ENCODE measurements at regions not wholly inside any gene's neighbourhood (a gene's known extent, or its start where the extent isn't known, plus 50 kb on each side); places are given as distances from the start of the nearest gene placed in this dataset.

GRCh38 chr13:61277088-61277487 is 138.6 kb downstream of the PCDH20 start (continued):
- TF ChIP-seq ZNF138 (CRISPR knock-in tag; conservative IDR thresholded peaks at IDR 0.05) (no peak), ZNF423 (CRISPR knock-in tag; IDR thresholded peaks at IDR 0.05) (no peak), PRRX2 (CRISPR knock-in tag; IDR thresholded peaks at IDR 0.05) (no peak)
- TF ChIP-seq, protein P1, sequence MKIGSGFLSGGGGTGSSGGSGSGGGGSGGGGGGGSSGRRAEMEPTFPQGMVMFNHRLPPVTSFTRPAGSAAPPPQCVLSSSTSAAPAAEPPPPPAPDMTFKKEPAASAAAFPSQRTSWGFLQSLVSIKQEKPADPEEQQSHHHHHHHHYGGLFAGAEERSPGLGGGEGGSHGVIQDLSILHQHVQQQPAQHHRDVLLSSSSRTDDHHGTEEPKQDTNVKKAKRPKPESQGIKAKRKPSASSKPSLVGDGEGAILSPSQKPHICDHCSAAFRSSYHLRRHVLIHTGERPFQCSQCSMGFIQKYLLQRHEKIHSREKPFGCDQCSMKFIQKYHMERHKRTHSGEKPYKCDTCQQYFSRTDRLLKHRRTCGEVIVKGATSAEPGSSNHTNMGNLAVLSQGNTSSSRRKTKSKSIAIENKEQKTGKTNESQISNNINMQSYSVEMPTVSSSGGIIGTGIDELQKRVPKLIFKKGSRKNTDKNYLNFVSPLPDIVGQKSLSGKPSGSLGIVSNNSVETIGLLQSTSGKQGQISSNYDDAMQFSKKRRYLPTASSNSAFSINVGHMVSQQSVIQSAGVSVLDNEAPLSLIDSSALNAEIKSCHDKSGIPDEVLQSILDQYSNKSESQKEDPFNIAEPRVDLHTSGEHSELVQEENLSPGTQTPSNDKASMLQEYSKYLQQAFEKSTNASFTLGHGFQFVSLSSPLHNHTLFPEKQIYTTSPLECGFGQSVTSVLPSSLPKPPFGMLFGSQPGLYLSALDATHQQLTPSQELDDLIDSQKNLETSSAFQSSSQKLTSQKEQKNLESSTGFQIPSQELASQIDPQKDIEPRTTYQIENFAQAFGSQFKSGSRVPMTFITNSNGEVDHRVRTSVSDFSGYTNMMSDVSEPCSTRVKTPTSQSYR (CRISPR knock-in tag; IDR thresholded peaks at IDR 0.05) = no peak

DNA sequence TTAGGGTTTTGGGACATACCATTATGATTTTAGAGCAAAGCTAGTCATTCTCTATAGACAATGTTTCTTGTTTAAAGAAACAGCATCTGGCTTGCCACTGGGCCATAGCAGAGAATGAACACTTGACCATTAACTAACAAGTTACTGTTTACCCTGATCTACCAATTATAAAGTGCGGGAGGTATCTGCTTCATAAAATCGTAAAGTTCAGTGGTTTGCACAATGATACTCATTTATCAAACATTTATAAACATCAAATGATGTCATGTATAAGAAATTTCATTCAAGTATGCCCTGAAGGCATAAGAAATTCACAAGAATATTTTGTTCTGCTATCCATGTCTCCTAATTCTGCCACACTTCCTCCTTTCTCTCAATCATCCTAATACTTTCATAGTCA is 139.2 kb downstream of the PCDH20 start:
- peaks cover 13% of the 10 kb centered on the region for H3K36me3 Mint-ChIP-seq

More for the DNA sequence above, 139.2 kb downstream of the PCDH20 start:
- TF ChIP-seq IRF2 (CRISPR knock-in tag; IDR thresholded peaks at IDR 0.05; ENCODE audit: borderline replicate concordance, low read depth) (no peak), TEAD4 (CRISPR knock-in tag; IDR thresholded peaks at IDR 0.05) (no peak), SMAD3 (CRISPR knock-in tag; IDR thresholded peaks at IDR 0.05; ENCODE audit: borderline replicate concordance) (no peak), JUN (CRISPR knock-in tag; IDR thresholded peaks at IDR 0.05) (no peak), SMAD4 (CRISPR knock-in tag; IDR thresholded peaks at IDR 0.05) (no peak), FOXJ3 (CRISPR knock-in tag; IDR thresholded peaks at IDR 0.05; ENCODE audit: borderline replicate concordance) (no peak), AR (CRISPR knock-in tag; IDR thresholded peaks at IDR 0.05) (no peak), CREB1 (CRISPR knock-in tag; IDR thresholded peaks at IDR 0.05) (no peak)
- TF ChIP-seq, protein P2, sequence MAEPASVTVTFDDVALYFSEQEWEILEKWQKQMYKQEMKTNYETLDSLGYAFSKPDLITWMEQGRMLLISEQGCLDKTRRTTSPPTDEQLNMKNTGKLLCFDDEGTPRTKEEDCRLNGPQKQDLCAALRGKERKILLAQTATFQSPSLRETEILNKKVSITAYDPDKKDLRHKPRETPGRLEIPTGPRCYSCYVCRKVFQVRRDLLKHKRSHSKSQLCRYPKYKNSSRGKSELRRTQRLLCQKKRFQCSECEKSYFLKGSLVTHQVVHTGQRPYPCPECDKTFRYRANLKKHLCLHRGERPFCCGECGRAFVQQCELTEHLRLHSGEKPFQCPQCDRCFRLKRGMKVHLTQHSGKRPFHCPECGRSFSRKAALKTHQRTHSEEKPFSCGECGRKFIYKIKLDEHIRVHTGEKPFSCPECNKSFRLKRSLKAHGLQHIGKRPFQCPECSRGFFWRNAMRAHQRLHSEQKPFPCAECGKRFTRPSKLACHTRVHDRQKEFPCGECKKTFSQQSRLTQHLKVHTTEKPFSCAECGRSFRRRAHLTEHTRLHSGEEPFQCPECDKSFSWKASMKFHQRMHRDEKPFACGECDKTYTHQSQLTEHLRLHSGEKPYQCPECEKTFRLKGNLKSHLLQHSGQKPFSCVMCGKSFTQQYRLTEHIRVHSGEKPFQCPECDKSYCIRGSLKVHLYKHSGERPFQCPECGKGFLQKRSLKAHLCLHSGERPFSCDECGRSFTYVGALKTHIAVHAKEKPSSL (CRISPR knock-in tag; conservative IDR thresholded peaks at IDR 0.05) = no peak
- TF ChIP-seq, protein P3, sequence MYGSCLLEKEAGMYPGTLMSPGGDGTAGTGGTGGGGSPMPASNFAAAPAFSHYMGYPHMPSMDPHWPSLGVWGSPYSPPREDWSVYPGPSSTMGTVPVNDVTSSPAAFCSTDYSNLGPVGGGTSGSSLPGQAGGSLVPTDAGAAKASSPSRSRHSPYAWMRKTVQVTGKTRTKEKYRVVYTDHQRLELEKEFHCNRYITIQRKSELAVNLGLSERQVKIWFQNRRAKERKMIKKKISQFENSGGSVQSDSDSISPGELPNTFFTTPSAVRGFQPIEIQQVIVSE (CRISPR knock-in tag; IDR thresholded peaks at IDR 0.05; ENCODE audit: borderline replicate concordance) = no peak
- TF ChIP-seq, protein P4, sequence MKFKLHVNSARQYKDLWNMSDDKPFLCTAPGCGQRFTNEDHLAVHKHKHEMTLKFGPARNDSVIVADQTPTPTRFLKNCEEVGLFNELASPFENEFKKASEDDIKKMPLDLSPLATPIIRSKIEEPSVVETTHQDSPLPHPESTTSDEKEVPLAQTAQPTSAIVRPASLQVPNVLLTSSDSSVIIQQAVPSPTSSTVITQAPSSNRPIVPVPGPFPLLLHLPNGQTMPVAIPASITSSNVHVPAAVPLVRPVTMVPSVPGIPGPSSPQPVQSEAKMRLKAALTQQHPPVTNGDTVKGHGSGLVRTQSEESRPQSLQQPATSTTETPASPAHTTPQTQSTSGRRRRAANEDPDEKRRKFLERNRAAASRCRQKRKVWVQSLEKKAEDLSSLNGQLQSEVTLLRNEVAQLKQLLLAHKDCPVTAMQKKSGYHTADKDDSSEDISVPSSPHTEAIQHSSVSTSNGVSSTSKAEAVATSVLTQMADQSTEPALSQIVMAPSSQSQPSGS (CRISPR knock-in tag; IDR thresholded peaks at IDR 0.05; ENCODE audit: borderline replicate concordance, low read depth) = no peak
- TF ChIP-seq, protein P5, sequence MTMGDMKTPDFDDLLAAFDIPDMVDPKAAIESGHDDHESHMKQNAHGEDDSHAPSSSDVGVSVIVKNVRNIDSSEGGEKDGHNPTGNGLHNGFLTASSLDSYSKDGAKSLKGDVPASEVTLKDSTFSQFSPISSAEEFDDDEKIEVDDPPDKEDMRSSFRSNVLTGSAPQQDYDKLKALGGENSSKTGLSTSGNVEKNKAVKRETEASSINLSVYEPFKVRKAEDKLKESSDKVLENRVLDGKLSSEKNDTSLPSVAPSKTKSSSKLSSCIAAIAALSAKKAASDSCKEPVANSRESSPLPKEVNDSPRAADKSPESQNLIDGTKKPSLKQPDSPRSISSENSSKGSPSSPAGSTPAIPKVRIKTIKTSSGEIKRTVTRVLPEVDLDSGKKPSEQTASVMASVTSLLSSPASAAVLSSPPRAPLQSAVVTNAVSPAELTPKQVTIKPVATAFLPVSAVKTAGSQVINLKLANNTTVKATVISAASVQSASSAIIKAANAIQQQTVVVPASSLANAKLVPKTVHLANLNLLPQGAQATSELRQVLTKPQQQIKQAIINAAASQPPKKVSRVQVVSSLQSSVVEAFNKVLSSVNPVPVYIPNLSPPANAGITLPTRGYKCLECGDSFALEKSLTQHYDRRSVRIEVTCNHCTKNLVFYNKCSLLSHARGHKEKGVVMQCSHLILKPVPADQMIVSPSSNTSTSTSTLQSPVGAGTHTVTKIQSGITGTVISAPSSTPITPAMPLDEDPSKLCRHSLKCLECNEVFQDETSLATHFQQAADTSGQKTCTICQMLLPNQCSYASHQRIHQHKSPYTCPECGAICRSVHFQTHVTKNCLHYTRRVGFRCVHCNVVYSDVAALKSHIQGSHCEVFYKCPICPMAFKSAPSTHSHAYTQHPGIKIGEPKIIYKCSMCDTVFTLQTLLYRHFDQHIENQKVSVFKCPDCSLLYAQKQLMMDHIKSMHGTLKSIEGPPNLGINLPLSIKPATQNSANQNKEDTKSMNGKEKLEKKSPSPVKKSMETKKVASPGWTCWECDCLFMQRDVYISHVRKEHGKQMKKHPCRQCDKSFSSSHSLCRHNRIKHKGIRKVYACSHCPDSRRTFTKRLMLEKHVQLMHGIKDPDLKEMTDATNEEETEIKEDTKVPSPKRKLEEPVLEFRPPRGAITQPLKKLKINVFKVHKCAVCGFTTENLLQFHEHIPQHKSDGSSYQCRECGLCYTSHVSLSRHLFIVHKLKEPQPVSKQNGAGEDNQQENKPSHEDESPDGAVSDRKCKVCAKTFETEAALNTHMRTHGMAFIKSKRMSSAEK (CRISPR knock-in tag; IDR thresholded peaks at IDR 0.05; ENCODE audit: borderline replicate concordance) = no peak
- TF ChIP-seq, protein P6, sequence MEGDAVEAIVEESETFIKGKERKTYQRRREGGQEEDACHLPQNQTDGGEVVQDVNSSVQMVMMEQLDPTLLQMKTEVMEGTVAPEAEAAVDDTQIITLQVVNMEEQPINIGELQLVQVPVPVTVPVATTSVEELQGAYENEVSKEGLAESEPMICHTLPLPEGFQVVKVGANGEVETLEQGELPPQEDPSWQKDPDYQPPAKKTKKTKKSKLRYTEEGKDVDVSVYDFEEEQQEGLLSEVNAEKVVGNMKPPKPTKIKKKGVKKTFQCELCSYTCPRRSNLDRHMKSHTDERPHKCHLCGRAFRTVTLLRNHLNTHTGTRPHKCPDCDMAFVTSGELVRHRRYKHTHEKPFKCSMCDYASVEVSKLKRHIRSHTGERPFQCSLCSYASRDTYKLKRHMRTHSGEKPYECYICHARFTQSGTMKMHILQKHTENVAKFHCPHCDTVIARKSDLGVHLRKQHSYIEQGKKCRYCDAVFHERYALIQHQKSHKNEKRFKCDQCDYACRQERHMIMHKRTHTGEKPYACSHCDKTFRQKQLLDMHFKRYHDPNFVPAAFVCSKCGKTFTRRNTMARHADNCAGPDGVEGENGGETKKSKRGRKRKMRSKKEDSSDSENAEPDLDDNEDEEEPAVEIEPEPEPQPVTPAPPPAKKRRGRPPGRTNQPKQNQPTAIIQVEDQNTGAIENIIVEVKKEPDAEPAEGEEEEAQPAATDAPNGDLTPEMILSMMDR (IDR thresholded peaks at IDR 0.05) = no peak
- TF ChIP-seq, protein P7, sequence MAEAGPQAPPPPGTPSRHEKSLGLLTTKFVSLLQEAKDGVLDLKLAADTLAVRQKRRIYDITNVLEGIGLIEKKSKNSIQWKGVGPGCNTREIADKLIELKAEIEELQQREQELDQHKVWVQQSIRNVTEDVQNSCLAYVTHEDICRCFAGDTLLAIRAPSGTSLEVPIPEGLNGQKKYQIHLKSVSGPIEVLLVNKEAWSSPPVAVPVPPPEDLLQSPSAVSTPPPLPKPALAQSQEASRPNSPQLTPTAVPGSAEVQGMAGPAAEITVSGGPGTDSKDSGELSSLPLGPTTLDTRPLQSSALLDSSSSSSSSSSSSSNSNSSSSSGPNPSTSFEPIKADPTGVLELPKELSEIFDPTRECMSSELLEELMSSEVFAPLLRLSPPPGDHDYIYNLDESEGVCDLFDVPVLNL (CRISPR knock-in tag; IDR thresholded peaks at IDR 0.05; ENCODE audit: borderline replicate concordance, low read depth) = no peak
- no peaks in the 10 kb centered on the region for H3K27me3 Mint-ChIP-seq (ENCODE audit: low read depth)
- DNase-seq (ENCODE audit: low spot score) (no peak), ATAC-seq (no peak)
- ChIA-PET CTCF (interaction anchor here (1.0 kb wide), 1 partner anchor 9 kb away, joined by 3 read pairs; no protein-coding TSS in a partner anchor), POLR2A (no interaction called here)
- no peak overlapping the region for H3K27ac Mint-ChIP-seq
- H3K4me3 Mint-ChIP-seq = no peak overlapping the region
- H3K4me1 Mint-ChIP-seq = no peaks in the 10 kb centered on the region
- peaks cover 36% of the 10 kb centered on the region for H3K9me3 Mint-ChIP-seq

Data from WTC11 (cell line).